Mucosa of descending colon (tissue), 3 donors: ENCODE measurements at regions not wholly inside any gene's neighbourhood (a gene's known extent, or its start where the extent isn't known, plus 50 kb on each side); places are given as distances from the start of the nearest gene placed in this dataset.

Source experiments
- ATAC-seq: fragments of 200-7000 bp; cut with Tn5 transposase; one replicate; pipeline ENCODE4 v1.9.1; 2020; ENCODE audit warnings: mild to moderate bottlenecking, moderate library complexity
- DNase-seq, 3 donors: peaks; one replicate each; pipeline ENCODE4 v3.0.0-alpha.2; 2020
- H3K36me3 ChIP-seq: fragments of 200-600 bp; one replicate; pipeline ENCODE4 v1.8.0; 2021; ENCODE audit warnings: low read depth, mild to moderate bottlenecking
- H3K4me1 ChIP-seq: fragments of 200-600 bp; one replicate; pipeline ENCODE4 v1.8.0; 2021; ENCODE audit warnings: low read depth, mild to moderate bottlenecking
- H3K4me3 ChIP-seq: fragments of 200-600 bp; one replicate; pipeline ENCODE4 v1.8.0; 2021; ENCODE audit warnings: mild to moderate bottlenecking
- H3K9me3 ChIP-seq: fragments of 200-600 bp; one replicate; pipeline ENCODE4 v1.8.0; 2021; ENCODE audit warnings: mild to moderate bottlenecking
- intact Hi-C, 2 donors: fragments of 100-400 bp; cut with DNase I in 1 of 2; cut with micrococcal nuclease in 1 of 2; formaldehyde crosslinking; loops; one replicate each; pipeline versions ENCODE4 v1.11.0 to v1.11.1; 2022; cut with DNase I, micrococcal nuclease
- TF ChIP-seq, protein P1 (sequence below): fragments of 200-600 bp; IDR thresholded peaks from one replicate; pipeline ENCODE4 v1.8.0; 2022; ENCODE audit warnings: antibody characterized with exemption, mild to moderate bottlenecking
- donor health status: DM: no; HTN: no; CAD: no; lungs with moderate emphysema.
- donor health status: DM: no; HTN: no; CAD: no.
- donor health status: DM: no; HTN: yes; CAD: no.

DNA sequence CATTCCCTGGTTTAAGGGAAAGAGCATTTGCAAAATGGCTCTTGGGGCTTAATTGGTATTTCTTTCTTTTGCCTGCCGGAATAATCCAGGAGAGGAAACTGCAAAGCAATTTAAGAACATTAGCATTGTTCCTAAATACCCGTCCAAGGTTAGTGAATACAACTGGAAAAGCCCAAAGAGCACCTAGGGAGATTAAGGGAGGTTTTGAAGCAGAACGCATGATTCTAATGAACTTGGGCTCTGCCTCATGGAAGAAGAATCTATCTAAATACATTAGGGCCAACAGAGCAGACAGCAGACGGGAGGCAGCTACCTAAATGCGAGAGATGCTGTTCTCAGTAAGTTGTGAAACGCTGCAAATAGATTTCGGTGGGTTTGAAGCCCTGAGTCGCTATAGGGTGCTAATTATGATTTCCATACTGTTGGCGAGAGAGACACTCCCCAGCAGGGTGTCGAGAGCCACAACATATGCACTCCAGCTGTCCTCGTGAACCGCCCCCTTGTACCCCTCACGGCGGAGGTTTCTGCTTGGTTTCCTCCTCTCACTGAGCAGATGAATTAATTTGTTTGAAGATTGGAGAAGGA lies 326.7 kb upstream of the CAMK1G start:
- Histone ChIP-seq H3K36me3 (no peaks in the 10 kb centered on the region), H3K4me1 (no peaks in the 10 kb centered on the region), H3K9me3 (peaks cover 3% of the 10 kb centered on the region), H3K4me3 (no peak overlapping the region)
- ATAC-seq (no peak), DNase-seq (no peak)
- intact Hi-C loops = no loop called here
- TF ChIP-seq, protein P1, sequence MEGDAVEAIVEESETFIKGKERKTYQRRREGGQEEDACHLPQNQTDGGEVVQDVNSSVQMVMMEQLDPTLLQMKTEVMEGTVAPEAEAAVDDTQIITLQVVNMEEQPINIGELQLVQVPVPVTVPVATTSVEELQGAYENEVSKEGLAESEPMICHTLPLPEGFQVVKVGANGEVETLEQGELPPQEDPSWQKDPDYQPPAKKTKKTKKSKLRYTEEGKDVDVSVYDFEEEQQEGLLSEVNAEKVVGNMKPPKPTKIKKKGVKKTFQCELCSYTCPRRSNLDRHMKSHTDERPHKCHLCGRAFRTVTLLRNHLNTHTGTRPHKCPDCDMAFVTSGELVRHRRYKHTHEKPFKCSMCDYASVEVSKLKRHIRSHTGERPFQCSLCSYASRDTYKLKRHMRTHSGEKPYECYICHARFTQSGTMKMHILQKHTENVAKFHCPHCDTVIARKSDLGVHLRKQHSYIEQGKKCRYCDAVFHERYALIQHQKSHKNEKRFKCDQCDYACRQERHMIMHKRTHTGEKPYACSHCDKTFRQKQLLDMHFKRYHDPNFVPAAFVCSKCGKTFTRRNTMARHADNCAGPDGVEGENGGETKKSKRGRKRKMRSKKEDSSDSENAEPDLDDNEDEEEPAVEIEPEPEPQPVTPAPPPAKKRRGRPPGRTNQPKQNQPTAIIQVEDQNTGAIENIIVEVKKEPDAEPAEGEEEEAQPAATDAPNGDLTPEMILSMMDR = no peak

DNA sequence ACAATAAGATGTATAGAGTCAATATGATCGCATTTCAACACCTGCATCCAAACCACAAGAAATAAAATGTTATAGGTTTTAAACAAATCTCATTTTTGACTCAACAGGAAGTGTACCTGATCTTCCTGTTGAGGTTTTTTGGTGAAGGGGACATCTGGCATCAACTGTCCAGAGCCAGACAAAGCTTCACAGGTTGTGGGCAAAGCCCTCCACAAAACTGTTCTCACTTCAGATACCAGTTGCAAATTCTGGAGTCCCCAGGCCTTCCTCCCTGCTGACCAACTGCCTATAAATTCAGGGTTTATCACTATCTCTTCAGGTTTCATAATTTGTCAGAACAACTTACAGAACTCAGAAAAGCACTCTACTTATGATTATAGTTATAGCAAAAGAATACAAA lies 326.1 kb upstream of the CAMK1G start:
- intact Hi-C loops = no loop called here
- Histone ChIP-seq H3K36me3 (no peaks in the 10 kb centered on the region), H3K4me3 (no peak overlapping the region), H3K4me1 (no peaks in the 10 kb centered on the region), H3K9me3 (peaks cover 3% of the 10 kb centered on the region)
- TF ChIP-seq, protein P1 = no peak
- ATAC-seq (no peak), DNase-seq (no peak)

DNA sequence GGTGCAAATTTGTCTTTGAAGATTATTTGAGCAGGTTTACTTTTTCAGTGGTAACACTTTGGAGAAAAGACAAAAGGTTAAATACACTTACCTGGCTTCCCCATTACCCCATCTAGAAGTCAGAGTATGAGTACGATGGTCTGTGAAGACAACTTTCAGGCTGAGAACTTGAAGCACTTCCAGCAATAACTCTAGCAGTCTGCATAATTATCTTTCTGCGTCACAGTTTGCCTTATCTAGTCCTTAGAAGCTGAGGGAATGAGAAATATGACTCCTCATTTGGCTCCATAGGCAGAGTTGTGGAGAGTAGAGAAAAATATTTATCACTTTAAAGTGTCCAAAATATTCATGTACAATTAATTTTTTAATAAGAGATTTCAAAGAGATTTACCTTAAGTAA lies 323.4 kb upstream of the CAMK1G start:
- DNase-seq (no peak), ATAC-seq (no peak)
- H3K4me3 ChIP-seq = no peak overlapping the region
- peaks cover 3% of the 10 kb centered on the region for H3K9me3 ChIP-seq
- intact Hi-C loops = no loop called here
- TF ChIP-seq, protein P1 = no peak
- H3K4me1 ChIP-seq = no peaks in the 10 kb centered on the region
- no peaks in the 10 kb centered on the region for H3K36me3 ChIP-seq

DNA sequence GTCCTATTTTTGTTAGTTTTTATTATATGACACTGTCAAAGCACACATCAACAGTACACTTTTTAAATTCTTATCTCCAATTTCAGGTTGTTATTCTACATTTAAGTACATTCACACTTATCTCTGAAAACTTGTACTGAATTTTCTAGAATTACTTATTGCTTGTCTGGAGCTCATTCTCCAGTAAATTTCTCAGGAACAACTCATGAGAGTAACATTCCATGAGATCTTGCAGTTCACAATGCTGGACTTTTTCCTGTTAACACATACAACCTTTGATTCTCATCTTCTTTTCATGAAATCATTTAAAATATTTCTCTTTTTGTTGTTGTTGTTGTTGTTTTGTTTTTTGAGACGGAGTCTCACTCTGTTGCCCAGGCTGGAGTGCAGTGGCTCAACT lies 320.9 kb upstream of the CAMK1G start:
- TF ChIP-seq, protein P1 = no peak

DNA sequence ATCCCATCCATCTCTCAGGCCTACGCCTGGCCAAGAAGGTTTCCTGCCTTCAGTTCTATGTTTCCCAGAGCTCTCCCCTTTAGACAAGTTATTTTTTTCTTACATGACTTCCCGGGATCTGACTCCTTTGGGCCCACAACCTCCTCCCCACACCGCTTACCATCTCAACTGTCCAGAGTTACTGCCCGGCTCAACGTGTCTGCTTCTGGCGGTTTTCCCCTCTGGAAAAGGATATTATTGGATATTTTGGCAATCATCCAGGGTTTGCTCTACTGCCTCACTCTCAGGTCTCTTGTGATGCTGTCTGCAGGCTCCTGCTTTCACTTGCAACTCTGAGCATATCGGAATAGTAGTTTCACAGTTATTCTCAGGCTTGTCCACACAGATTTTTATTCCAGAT lies 318.2 kb upstream of the CAMK1G start:
- Histone ChIP-seq H3K4me1 (no peaks in the 10 kb centered on the region), H3K4me3 (no peak overlapping the region), H3K36me3 (no peaks in the 10 kb centered on the region), H3K9me3 (no peaks in the 10 kb centered on the region)
- TF ChIP-seq, protein P1 = no peak
- DNase-seq = no peak
- intact Hi-C loops = no loop called here
- no peak for ATAC-seq

More for the DNA sequence above, 320.9 kb upstream of the CAMK1G start:
- Histone ChIP-seq H3K36me3 (no peaks in the 10 kb centered on the region), H3K4me1 (no peaks in the 10 kb centered on the region), H3K9me3 (peaks cover 3% of the 10 kb centered on the region), H3K4me3 (no peak overlapping the region)
- intact Hi-C loops = no loop called here
- DNase-seq (no peak), ATAC-seq (no peak)
